Sigmoid colon (tissue), 3 donors: ENCODE measurements at regions not wholly inside any gene's neighbourhood (a gene's known extent, or its start where the extent isn't known, plus 50 kb on each side); places are given as distances from the start of the nearest gene placed in this dataset.

Experiments used
- CTCF ChIP-seq, 4 experiments: fragments of 450-650 bp in 3 of 4; fragments of 200-600 bp in 1 of 4; IDR thresholded peaks; one replicate each; pipeline ENCODE4 v1.5.1; 2016 to 2019; ENCODE audit warnings: antibody characterized with exemption in 4 of 4, mild to moderate bottlenecking in 3 of 4, moderate library complexity in 2 of 4
- POLR2A ChIP-seq, 2 donors: fragments of 450-650 bp; IDR thresholded peaks; one replicate each; pipeline ENCODE4 v1.6.1; 2016; ENCODE audit warnings: antibody characterized with exemption in 2 of 2, mild to moderate bottlenecking in 2 of 2, moderate library complexity in 2 of 2

- TF ChIP-seq POLR2A (IDR thresholded peaks at IDR 0.05) (no peak), CTCF (IDR thresholded peaks at IDR 0.05) (no peak)
Observed at GRCh38 chr4:22031423-22031822, 82.9 kb upstream of the KCNIP4 start.
